D721Med (cell line): ENCODE measurements at regions not wholly inside any gene's neighbourhood (a gene's known extent, or its start where the extent isn't known, plus 50 kb on each side); places are given as distances from the start of the nearest gene placed in this dataset.

Source experiments
- DNase-seq: peaks from one replicate; pipeline ENCODE4 v3.0.0; 2011; ENCODE audit warnings: low spot score; ENCODE audit not compliant: insufficient read length
- FAIRE-seq: peaks from 2 replicates; lab custom pipeline; 2011; peaks lifted over from hg19 to GRCh38; lab: Jason Lieb, UNC
- TF ChIP-seq, protein P1 (sequence below): IDR thresholded peaks from 2 replicates; pipeline ENCODE4 v1.5.1; 2012; ENCODE audit warnings: mild to moderate bottlenecking, control low read depth; ENCODE audit not compliant: insufficient read depth; ENCODE audit errors: missing control alignments

- TF ChIP-seq, protein P1, sequence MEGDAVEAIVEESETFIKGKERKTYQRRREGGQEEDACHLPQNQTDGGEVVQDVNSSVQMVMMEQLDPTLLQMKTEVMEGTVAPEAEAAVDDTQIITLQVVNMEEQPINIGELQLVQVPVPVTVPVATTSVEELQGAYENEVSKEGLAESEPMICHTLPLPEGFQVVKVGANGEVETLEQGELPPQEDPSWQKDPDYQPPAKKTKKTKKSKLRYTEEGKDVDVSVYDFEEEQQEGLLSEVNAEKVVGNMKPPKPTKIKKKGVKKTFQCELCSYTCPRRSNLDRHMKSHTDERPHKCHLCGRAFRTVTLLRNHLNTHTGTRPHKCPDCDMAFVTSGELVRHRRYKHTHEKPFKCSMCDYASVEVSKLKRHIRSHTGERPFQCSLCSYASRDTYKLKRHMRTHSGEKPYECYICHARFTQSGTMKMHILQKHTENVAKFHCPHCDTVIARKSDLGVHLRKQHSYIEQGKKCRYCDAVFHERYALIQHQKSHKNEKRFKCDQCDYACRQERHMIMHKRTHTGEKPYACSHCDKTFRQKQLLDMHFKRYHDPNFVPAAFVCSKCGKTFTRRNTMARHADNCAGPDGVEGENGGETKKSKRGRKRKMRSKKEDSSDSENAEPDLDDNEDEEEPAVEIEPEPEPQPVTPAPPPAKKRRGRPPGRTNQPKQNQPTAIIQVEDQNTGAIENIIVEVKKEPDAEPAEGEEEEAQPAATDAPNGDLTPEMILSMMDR: no peak
- DNase-seq (no peak), FAIRE-seq (peak; percentile 25)
Measured at GRCh38 chr4:134650461-134650860, 448.9 kb upstream of the PABPC4L start.

DNA sequence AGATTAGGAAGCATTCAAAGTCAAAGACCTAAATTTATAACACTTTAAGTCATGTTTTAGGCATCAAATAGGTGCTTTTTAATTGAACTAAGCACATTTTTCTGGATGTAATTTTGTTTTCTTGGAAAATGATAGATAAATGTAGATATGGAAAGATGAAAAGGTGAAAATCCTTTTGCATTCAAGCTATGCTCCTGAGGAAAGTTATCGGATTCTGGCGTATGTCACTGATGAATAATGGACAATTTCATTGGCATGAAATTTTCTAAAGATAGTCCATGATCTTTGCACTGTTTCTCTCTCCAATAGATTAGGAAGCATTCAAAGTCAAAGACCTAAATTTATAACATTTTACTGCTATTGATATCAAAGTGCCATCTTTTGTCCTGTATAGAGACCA lies 444.2 kb upstream of the PABPC4L start:
- DNase-seq: no peak
- FAIRE-seq: no peak
- TF ChIP-seq, protein P1: no peak

DNA sequence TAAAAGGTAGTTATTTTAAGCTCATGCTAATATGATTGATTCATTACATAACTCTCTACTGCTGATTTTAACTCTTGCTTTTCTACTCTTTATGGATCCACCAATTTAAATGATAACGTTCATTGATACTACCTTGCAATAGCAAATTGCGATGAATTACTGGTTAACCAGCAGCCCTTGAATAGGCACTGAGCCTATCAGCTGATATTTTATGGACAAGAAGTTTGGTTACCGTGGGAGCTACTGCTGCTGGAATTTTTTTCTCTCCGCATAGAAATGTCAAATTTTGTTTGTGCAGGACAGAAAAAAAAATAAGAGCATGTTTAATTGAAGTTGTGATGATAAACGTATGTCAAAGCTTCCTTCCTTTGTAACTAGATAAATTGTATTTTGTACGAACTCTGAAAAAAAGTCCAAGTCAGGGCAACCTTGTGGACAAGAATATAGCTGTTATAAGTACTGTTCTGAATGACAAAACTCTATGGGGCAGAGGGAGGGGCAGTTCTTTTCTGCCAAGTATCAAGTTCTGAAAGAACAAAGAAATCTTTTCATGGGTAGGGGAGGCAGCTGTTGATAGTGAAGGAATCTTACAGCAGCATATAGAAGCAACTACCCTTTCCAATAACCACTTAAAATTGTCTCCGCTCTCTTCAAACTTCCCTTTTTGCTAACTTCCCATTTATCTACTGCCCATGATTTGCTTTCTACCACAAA lies 434.9 kb upstream of the PABPC4L start:
- DNase-seq (no peak), FAIRE-seq (no peak)
- TF ChIP-seq, protein P1: no peak

- DNase-seq: no peak
- TF ChIP-seq, protein P1: no peak
- no peak for FAIRE-seq
Measured at GRCh38 chr4:134634301-134634700, 432.7 kb upstream of the PABPC4L start.

DNA sequence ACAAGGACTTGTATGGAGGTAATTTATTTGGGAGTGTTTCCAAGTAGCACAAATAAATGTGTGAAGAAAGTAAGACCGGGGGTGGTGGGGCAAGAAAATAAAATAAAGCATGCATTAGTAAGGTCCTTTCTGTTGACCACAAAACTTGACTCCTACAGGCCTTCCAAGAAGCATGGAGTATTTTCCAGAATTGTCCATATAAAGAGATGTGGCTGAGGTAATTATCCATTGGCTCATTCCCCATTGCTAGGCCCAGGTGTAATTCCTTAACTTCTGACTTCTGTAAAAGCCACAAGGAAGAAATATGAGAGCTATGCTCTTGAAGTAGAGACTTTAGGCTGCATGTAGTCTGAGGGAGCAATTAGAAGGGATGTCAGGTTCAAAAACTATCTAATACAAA lies 430.5 kb upstream of the PABPC4L start:
- TF ChIP-seq, protein P1: no peak
- no peak for FAIRE-seq
- no peak for DNase-seq

- FAIRE-seq (no peak), DNase-seq (no peak)
- TF ChIP-seq, protein P1: no peak
Measured at GRCh38 chr4:134628066-134628465, 426.5 kb upstream of the PABPC4L start.

- FAIRE-seq (no peak), DNase-seq (no peak)
- TF ChIP-seq, protein P1: no peak
Measured at GRCh38 chr4:134627366-134627765, 425.8 kb upstream of the PABPC4L start.
